ENCODE measurements at regions not wholly inside any gene's neighbourhood (a gene's known extent, or its start where the extent isn't known, plus 50 kb on each side); places are given as distances from the start of the nearest gene placed in this dataset.
"Not testable (repeated sequence)": the region's sequence is repeated elsewhere in the genome, so short reads cannot be mapped to it uniquely, and the experiment has no call there.

- no peak for DNase-seq
Observed at GRCh38 chr6:6981681-6982322, 126.0 kb upstream of the RREB1 start.

GRCh38 chr6:6982663-6983062, 125.1 kb upstream of the RREB1 start:
- no peak for DNase-seq

- DNase-seq, result no peak
Observed at GRCh38 chr6:6984585-6985366, 123.0 kb upstream of the RREB1 start.

GRCh38 chr6:6986344-6986743, 121.4 kb upstream of the RREB1 start:
- DNase-seq, result no peak

GRCh38 chr6:6987749-6988148, 120.0 kb upstream of the RREB1 start:
- DNase-seq, result peak; percentile 39

GRCh38 chr6:6990059-6990458, 117.7 kb upstream of the RREB1 start:
- not testable (repeated sequence) for DNase-seq

- no peak for DNase-seq
Observed at GRCh38 chr6:6993503-6994237, 114.1 kb upstream of the RREB1 start.

- DNase-seq, result no peak
Observed at GRCh38 chr6:6994796-6995195, 113.0 kb upstream of the RREB1 start.

- peak; percentile 24 for DNase-seq
Observed at GRCh38 chr6:6995328-6995727, 112.4 kb upstream of the RREB1 start.

- no peak for DNase-seq
Observed at GRCh38 chr6:6996124-6996523, 111.6 kb upstream of the RREB1 start.

- DNase-seq, result no peak
Observed at GRCh38 chr6:6997263-6998193, 110.2 kb upstream of the RREB1 start.

GRCh38 chr6:6998194-6998569, 109.6 kb upstream of the RREB1 start:
- DNase-seq, result no peak

- DNase-seq, result no peak
Observed at GRCh38 chr6:7000825-7001777, 106.7 kb upstream of the RREB1 start.

GRCh38 chr6:7003041-7003440, 104.7 kb upstream of the RREB1 start:
- no peak for DNase-seq

GRCh38 chr6:7004581-7005297, 103.0 kb upstream of the RREB1 start:
- DNase-seq, result peak; percentile 82

- no peak for DNase-seq
Observed at GRCh38 chr6:7006515-7007191, 101.1 kb upstream of the RREB1 start.

- DNase-seq, result no peak
Observed at GRCh38 chr6:7008451-7008988, 99.2 kb upstream of the RREB1 start.

GRCh38 chr6:7016226-7016625, 91.5 kb upstream of the RREB1 start:
- peak; percentile 77 for DNase-seq

- peak; percentile 70 for DNase-seq
Observed at GRCh38 chr6:7021301-7021700, 86.5 kb upstream of the RREB1 start.

GRCh38 chr6:7025861-7026260, 81.9 kb upstream of the RREB1 start:
- no peak for DNase-seq

Measured in inflammatory macrophage treated with lipopolysaccharide for 4 hours (primary cell).